K562 (cell line): ENCODE measurements at regions not wholly inside any gene's neighbourhood (a gene's known extent, or its start where the extent isn't known, plus 50 kb on each side); places are given as distances from the start of the nearest gene placed in this dataset.
"Not testable (repeated sequence)": the region's sequence is repeated elsewhere in the genome, so short reads cannot be mapped to it uniquely, and the experiment has no call there.

Source experiments
- JUN ChIP-seq, 2 experiments: sonication (generic) in 1 of 2; formaldehyde crosslinking in 1 of 2; IDR thresholded peaks; 2 replicates each; pipeline versions ENCODE4 v1.6.1 to v1.8.0; 2012 to 2022; ENCODE audit warnings: borderline replicate concordance in 2 of 2, mild to moderate bottlenecking in 2 of 2, improper control_type of control experiment in 1 of 2, low read depth in 1 of 2, low read length in 1 of 2, missing genetic modification reagents in 1 of 2
- NCOA2 ChIP-seq, 2 experiments: fragments of 450-650 bp; IDR thresholded peaks; 2 replicates each; pipeline ENCODE4 v1.6.1; 2018; ENCODE audit warnings: mild to moderate bottlenecking in 2 of 2, moderate library complexity in 1 of 2; ENCODE audit not compliant: partially characterized antibody in 2 of 2
- NFIX ChIP-seq: fragments of 250-450 bp; sonication (Bioruptor Pico); IDR thresholded peaks from 2 replicates; pipeline ENCODE4 v1.4.0; 2020; ENCODE audit warnings: low read depth, mild to moderate bottlenecking, moderate library complexity
- NFYB ChIP-seq: IDR thresholded peaks from 2 replicates; pipeline ENCODE4 v1.6.1; 2011; ENCODE audit warnings: mild to moderate bottlenecking, moderate library complexity; ENCODE audit not compliant: insufficient read length; ENCODE audit errors: extremely low read depth
- POLR2A ChIP-seq: fragments of 450-650 bp; conservative IDR thresholded peaks from 2 replicates; pipeline ENCODE4 v1.6.1; 2016
- SREBF2 ChIP-seq: sonication (generic); formaldehyde crosslinking; IDR thresholded peaks from 2 replicates; pipeline ENCODE4 v1.4.0; 2020; ENCODE audit warnings: mild to moderate bottlenecking, missing genetic modification reagents
- TGIF2 ChIP-seq: sonication (generic); formaldehyde crosslinking; IDR thresholded peaks from 2 replicates; pipeline ENCODE4 v1.8.1; 2022; ENCODE audit warnings: mild to moderate bottlenecking, missing genetic modification reagents, moderate library complexity
- ZBED1 ChIP-seq: IDR thresholded peaks from 2 replicates; pipeline ENCODE4 v1.6.1; 2014
- ZNF354B ChIP-seq: fragments of 250-450 bp; sonication (Bioruptor Pico); IDR thresholded peaks from 2 replicates; pipeline ENCODE4 v1.4.0; 2020
- TF ChIP-seq, protein P1 (sequence below), 2 experiments: fragments of 450-650 bp; IDR thresholded peaks; 2 replicates each; pipeline ENCODE4 v1.6.1; 2016; ENCODE audit warnings: mild to moderate bottlenecking in 2 of 2, borderline replicate concordance in 1 of 2, low read depth in 1 of 2, moderate library complexity in 1 of 2
- TF ChIP-seq, protein P2 (sequence below), 2 experiments: fragments of 450-650 bp in 1 of 2; sonication (generic) in 1 of 2; formaldehyde crosslinking in 1 of 2; IDR thresholded peaks; 2 replicates each; pipeline versions ENCODE4 v1.7.1 to v1.9.0; 2016 to 2022; ENCODE audit warnings: inconsistent platforms in 1 of 2, mild to moderate bottlenecking in 1 of 2, missing genetic modification reagents in 1 of 2
- TF ChIP-seq, protein P3 (sequence below): IDR thresholded peaks from 3 replicates; pipeline ENCODE4 v1.6.1; 2011; ENCODE audit warnings: borderline replicate concordance, mild to moderate bottlenecking, moderate library complexity; ENCODE audit not compliant: insufficient read length; ENCODE audit errors: extremely low read depth

DNA sequence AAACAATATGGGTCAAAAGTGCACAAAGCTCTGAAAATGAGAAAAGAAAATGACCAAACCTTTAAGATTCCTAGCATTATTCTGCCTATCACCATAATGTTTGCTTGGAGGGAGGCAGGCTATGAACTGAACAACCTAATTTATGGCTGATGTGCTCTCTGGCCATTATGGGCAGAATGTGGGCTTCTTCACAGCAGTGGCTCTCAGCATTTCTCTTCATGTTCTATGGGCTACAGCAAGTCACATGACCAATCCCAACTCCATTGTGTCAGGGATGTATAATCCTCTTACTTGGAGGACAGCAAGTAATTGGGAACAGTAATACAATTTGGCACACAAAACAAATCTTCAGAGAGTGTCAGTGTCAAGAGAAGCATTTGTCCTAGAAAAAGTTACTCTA, 90.3 kb upstream of the ZNF658 start:
- TF ChIP-seq NFIX (CRISPR knock-in tag); POLR2A; SREBF2 (CRISPR knock-in tag); ZNF354B (CRISPR knock-in tag); NFYB; ZBED1; JUN (IDR thresholded peaks at IDR 0.05; ENCODE audit: borderline replicate concordance, low read depth, low read length); JUN (CRISPR knock-in tag; IDR thresholded peaks at IDR 0.05; ENCODE audit: borderline replicate concordance); TGIF2; NCOA2 (IDR thresholded peaks at IDR 0.05; ENCODE audit: partially characterized antibody in 2 of 2): not testable (repeated sequence)
- TF ChIP-seq, protein P1, sequence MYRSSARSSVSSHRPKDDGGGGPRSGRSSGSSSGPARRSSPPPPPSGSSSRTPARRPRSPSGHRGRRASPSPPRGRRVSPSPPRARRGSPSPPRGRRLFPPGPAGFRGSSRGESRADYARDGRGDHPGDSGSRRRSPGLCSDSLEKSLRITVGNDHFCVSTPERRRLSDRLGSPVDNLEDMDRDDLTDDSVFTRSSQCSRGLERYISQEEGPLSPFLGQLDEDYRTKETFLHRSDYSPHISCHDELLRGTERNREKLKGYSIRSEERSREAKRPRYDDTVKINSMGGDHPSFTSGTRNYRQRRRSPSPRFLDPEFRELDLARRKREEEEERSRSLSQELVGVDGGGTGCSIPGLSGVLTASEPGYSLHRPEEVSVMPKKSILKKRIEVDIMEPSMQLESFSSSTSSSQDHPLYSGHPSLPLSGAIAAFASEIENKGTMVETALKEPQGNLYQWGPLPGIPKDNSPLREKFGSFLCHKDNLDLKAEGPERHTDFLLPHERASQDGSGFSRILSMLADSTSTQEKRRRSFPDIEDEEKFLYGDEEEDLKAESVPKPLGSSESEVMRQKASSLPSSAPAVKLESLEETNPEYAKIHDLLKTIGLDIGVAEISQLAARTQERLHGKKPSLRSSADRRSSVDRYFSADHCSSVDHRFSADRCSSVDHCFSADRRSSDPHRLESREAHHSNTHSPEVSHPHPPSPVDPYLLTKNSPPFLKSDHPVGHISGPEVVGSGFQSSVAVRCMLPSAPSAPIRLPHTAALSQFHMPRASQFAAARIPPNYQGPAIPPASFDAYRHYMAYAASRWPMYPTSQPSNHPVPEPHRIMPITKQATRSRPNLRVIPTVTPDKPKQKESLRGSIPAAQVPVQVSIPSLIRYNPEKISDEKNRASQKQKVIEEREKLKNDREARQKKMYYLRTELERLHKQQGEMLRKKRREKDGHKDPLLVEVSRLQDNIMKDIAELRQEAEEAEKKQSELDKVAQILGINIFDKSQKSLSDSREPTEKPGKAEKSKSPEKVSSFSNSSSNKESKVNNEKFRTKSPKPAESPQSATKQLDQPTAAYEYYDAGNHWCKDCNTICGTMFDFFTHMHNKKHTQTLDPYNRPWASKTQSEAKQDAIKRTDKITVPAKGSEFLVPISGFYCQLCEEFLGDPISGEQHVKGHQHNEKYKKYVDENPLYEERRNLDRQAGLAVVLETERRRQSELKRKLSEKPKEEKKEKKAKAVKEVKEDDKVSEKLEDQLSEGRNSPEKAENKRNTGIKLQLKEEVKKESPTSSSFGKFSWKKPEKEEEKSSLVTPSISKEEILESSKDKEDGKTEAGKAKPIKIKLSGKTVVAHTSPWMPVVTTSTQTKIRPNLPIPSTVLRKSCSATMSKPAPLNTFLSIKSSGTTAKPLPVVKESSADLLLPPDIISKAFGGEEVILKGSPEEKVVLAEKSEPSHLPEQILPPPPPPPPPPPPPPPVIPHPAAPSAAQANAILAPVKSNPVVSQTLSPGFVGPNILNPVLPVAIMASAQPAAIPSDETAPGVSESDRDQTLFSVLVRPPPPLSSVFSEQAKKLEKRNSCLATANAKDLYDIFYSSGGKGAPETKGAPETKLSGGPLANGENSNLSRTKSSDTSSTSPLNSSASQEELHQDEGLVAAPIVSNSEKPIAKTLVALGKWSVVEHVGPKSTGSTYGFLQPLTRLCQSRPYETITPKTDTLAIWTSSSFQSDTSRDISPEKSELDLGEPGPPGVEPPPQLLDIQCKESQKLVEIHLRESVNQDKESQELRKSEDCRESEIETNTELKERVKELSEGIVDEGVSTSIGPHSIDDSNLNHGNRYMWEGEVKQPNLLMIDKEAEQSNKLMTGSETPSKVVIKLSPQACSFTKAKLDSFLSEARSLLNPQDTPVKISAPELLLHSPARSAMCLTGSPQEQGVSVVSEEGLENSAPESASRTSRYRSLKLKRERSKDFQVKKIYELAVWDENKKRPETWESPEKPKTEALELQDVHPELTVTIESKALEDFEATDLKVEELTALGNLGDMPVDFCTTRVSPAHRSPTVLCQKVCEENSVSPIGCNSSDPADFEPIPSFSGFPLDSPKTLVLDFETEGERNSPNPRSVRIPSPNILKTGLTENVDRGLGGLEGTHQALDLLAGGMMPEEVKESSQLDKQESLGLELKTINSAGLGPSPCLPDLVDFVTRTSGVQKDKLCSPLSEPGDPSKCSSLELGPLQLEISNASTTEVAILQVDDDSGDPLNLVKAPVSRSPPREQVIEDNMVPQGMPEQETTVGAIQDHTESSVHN (IDR thresholded peaks at IDR 0.05; ENCODE audit: borderline replicate concordance in 1 of 2, low read depth in 1 of 2): not testable (repeated sequence)
- TF ChIP-seq, protein P2, sequence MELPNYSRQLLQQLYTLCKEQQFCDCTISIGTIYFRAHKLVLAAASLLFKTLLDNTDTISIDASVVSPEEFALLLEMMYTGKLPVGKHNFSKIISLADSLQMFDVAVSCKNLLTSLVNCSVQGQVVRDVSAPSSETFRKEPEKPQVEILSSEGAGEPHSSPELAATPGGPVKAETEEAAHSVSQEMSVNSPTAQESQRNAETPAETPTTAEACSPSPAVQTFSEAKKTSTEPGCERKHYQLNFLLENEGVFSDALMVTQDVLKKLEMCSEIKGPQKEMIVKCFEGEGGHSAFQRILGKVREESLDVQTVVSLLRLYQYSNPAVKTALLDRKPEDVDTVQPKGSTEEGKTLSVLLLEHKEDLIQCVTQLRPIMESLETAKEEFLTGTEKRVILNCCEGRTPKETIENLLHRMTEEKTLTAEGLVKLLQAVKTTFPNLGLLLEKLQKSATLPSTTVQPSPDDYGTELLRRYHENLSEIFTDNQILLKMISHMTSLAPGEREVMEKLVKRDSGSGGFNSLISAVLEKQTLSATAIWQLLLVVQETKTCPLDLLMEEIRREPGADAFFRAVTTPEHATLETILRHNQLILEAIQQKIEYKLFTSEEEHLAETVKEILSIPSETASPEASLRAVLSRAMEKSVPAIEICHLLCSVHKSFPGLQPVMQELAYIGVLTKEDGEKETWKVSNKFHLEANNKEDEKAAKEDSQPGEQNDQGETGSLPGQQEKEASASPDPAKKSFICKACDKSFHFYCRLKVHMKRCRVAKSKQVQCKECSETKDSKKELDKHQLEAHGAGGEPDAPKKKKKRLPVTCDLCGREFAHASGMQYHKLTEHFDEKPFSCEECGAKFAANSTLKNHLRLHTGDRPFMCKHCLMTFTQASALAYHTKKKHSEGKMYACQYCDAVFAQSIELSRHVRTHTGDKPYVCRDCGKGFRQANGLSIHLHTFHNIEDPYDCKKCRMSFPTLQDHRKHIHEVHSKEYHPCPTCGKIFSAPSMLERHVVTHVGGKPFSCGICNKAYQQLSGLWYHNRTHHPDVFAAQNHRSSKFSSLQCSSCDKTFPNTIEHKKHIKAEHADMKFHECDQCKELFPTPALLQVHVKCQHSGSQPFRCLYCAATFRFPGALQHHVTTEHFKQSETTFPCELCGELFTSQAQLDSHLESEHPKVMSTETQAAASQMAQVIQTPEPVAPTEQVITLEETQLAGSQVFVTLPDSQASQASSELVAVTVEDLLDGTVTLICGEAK (IDR thresholded peaks at IDR 0.05): not testable (repeated sequence)
- TF ChIP-seq, protein P2 (CRISPR knock-in tag; IDR thresholded peaks at IDR 0.05): not testable (repeated sequence)
- TF ChIP-seq, protein P3, sequence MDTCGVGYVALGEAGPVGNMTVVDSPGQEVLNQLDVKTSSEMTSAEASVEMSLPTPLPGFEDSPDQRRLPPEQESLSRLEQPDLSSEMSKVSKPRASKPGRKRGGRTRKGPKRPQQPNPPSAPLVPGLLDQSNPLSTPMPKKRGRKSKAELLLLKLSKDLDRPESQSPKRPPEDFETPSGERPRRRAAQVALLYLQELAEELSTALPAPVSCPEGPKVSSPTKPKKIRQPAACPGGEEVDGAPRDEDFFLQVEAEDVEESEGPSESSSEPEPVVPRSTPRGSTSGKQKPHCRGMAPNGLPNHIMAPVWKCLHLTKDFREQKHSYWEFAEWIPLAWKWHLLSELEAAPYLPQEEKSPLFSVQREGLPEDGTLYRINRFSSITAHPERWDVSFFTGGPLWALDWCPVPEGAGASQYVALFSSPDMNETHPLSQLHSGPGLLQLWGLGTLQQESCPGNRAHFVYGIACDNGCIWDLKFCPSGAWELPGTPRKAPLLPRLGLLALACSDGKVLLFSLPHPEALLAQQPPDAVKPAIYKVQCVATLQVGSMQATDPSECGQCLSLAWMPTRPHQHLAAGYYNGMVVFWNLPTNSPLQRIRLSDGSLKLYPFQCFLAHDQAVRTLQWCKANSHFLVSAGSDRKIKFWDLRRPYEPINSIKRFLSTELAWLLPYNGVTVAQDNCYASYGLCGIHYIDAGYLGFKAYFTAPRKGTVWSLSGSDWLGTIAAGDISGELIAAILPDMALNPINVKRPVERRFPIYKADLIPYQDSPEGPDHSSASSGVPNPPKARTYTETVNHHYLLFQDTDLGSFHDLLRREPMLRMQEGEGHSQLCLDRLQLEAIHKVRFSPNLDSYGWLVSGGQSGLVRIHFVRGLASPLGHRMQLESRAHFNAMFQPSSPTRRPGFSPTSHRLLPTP: not testable (repeated sequence)
